RWPE2 (cell line): ENCODE measurements at regions not wholly inside any gene's neighbourhood (a gene's known extent, or its start where the extent isn't known, plus 50 kb on each side); places are given as distances from the start of the nearest gene placed in this dataset.
"Not testable (repeated sequence)": the region's sequence is repeated elsewhere in the genome, so short reads cannot be mapped to it uniquely, and the experiment has no call there.

Source experiments
- ATAC-seq: fragments of 200-7000 bp; cut with Tn5 transposase; 3 replicates; pipeline ENCODE4 v1.9.1; 2021; ENCODE audit warnings: low read depth
- DNase-seq: peaks from one replicate; pipeline ENCODE4 v3.0.0-alpha.2; 2020; ENCODE audit warnings: low spot score
- H3K27ac ChIP-seq: fragments of 450-650 bp; 2 replicates; pipeline ENCODE4 v1.5.1; 2017; ENCODE audit warnings: mild to moderate bottlenecking; ENCODE audit not compliant: poor library complexity, severe bottlenecking
- H3K27me3 ChIP-seq: fragments of 250-450 bp; sonication (Bioruptor Pico); 2 replicates; pipeline ENCODE4 v1.5.1; 2021; ENCODE audit warnings: mild to moderate bottlenecking, moderate library complexity; ENCODE audit not compliant: insufficient read depth, poor library complexity, severe bottlenecking
- H3K36me3 ChIP-seq: fragments of 250-450 bp; sonication (Bioruptor Pico); 2 replicates; pipeline ENCODE4 v1.5.1; 2020; ENCODE audit warnings: low read depth, mild to moderate bottlenecking, moderate library complexity
- H3K4me1 ChIP-seq: fragments of 250-450 bp; sonication (Bioruptor Pico); 2 replicates; pipeline ENCODE4 v1.5.1; 2021; ENCODE audit warnings: mild to moderate bottlenecking, moderate library complexity; ENCODE audit not compliant: insufficient read depth, poor library complexity, severe bottlenecking
- H3K4me3 ChIP-seq: fragments of 250-450 bp; sonication (Bioruptor Pico); 2 replicates; pipeline ENCODE4 v1.5.1; 2021; ENCODE audit warnings: mild to moderate bottlenecking, moderate library complexity; ENCODE audit not compliant: severe bottlenecking
- H3K9me3 ChIP-seq: fragments of 250-450 bp; sonication (Bioruptor Pico); 2 replicates; pipeline ENCODE4 v1.5.1; 2021; ENCODE audit warnings: mild to moderate bottlenecking, moderate library complexity; ENCODE audit not compliant: severe bottlenecking
- TF ChIP-seq, protein P1 (sequence below): fragments of 450-650 bp; IDR thresholded peaks from one replicate; pipeline ENCODE4 v1.5.1; 2017; ENCODE audit warnings: mild to moderate bottlenecking, moderate library complexity; ENCODE audit not compliant: poor library complexity, severe bottlenecking

DNA sequence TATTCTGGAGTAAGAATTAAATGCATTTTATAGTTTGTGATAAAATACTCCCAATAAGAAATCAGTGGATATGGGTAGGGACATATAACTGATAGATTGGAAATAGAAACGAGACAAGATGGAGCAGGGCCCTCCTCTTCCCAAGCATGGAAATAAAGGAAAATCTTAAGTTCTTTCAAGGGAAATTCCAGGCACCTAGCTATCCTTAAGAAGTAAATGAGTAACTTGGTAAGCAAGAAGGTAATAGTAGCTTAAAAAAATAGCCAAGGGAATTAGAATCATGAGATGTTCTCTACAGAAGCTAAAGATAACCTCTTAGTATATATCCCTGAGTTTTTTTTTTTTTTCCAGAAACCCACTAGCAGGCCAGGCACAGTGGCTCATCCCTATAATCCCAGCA is 105.5 kb upstream of the FAM3C start:
- TF ChIP-seq, protein P1, sequence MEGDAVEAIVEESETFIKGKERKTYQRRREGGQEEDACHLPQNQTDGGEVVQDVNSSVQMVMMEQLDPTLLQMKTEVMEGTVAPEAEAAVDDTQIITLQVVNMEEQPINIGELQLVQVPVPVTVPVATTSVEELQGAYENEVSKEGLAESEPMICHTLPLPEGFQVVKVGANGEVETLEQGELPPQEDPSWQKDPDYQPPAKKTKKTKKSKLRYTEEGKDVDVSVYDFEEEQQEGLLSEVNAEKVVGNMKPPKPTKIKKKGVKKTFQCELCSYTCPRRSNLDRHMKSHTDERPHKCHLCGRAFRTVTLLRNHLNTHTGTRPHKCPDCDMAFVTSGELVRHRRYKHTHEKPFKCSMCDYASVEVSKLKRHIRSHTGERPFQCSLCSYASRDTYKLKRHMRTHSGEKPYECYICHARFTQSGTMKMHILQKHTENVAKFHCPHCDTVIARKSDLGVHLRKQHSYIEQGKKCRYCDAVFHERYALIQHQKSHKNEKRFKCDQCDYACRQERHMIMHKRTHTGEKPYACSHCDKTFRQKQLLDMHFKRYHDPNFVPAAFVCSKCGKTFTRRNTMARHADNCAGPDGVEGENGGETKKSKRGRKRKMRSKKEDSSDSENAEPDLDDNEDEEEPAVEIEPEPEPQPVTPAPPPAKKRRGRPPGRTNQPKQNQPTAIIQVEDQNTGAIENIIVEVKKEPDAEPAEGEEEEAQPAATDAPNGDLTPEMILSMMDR, result no peak
- Histone ChIP-seq H3K4me1 (peaks cover 9% of the 10 kb centered on the region), H3K9me3 (peaks cover 15% of the 10 kb centered on the region), H3K27ac (no peak overlapping the region), H3K36me3 (no peaks in the 10 kb centered on the region), H3K4me3 (no peak overlapping the region), H3K27me3 (no peaks in the 10 kb centered on the region)
- no peak for ATAC-seq
- no peak for DNase-seq

DNA sequence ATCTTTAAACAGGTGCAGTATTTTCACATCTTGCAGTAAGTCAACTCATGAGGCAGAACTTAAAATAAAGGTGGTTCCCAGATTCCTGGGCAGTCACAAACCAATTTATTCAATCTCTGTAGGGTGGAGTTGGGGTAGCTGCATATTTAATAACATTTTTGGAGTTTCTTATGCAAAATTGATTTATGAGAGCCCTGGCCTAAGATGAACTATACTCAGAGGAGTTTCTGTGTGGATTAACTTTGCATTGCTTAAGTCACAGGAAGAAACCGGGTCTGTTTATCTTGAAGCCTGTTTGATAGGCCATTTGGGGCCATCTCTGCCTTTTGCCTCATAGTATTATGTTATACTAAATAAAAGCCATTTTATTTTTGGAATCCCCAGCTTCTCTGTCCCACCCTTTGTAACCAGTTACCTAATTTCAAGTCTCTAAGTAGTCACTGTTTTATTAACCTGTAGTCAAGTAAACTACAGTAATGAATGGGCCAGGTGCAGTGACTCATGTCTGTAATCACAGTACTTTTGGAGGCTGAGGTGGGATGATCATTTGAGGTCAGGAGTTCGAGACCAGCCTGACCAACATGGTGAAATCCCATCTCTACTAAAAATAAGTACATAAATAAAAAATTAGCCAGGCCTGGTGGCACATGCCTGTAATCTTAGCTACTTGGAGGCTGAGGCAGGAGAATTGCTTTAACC is 104.4 kb upstream of the FAM3C start:
- Histone ChIP-seq H3K27me3 (no peaks in the 10 kb centered on the region), H3K4me1 (peaks cover 9% of the 10 kb centered on the region), H3K36me3 (no peaks in the 10 kb centered on the region), H3K27ac (no peak overlapping the region), H3K4me3 (no peak overlapping the region), H3K9me3 (peaks cover 8% of the 10 kb centered on the region)
- ATAC-seq (peak; percentile 38; the same call in 1 of the 3 replicates), DNase-seq (no peak)
- TF ChIP-seq, protein P1, result no peak

DNA sequence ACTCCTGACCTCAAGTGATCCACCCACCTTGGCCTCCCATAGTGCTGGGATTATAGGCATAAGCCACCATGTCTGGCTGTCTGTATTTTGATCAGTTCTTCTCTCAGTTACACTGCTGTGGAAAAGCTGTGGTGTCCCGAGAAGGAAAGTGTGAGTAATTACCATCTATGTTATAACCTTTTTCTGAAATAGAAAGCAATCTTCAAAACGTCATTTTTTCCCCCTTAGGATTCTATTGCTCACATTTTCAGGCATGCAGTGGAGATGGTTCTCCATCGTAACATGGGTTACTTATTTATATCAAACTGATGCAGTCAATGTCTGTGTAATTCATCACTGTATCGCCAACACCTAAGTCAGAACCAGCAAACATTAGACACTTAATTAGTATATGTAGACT is 103.5 kb upstream of the FAM3C start:
- peaks cover 5% of the 10 kb centered on the region for H3K4me1 ChIP-seq
- ATAC-seq, result no peak

DNA sequence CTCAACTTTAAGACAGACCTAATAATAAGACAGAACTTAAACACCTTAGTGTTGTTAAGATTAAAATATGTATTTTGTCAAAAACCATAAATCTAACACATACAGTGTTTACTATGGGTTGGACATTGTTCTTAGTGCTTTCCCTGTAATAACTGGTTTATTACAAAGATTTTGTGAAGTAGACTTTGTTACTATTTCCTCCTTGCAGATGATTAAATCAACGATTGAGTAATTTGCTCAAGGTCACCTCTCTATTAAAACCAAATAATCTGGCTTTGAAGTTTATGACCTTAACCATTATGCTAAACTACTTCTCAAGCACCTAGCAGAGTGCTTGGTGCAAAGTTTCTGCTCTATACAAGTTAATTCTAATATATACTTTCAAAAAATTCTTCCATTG is 102.7 kb upstream of the FAM3C start:
- TF ChIP-seq, protein P1, result no peak
- ATAC-seq, result no peak

More for the DNA sequence above, 103.5 kb upstream of the FAM3C start:
- TF ChIP-seq, protein P1, result no peak
- Histone ChIP-seq H3K9me3 (no peaks in the 10 kb centered on the region), H3K4me3 (no peak overlapping the region), H3K36me3 (no peaks in the 10 kb centered on the region), H3K27ac (no peak overlapping the region), H3K27me3 (no peaks in the 10 kb centered on the region)
- no peak for DNase-seq

DNA sequence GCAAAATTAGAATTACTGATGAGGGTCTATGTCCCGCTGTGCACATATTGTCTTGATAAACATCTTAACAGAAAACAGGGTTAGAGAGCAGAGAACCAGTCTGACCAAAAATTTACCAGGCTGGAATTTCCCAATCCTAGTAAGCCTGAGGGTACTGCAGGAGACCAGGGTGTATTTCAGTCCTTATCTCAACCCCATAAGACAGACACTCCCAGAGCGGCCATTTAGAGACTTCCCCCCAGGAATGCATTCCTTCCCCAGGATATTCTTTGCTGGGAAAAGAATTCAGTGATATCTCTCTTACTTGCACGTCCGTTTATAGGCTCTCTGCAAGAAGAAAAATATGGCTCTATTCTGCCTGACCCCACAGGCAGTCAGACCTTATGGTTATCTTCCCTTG is 101.4 kb upstream of the FAM3C start:
- not testable (repeated sequence) for H3K27ac ChIP-seq, H3K36me3 ChIP-seq, H3K9me3 ChIP-seq, DNase-seq, ATAC-seq, H3K4me1 ChIP-seq, H3K4me3 ChIP-seq, H3K27me3 ChIP-seq

More for the DNA sequence above, 102.7 kb upstream of the FAM3C start:
- Histone ChIP-seq H3K4me1 (no peaks in the 10 kb centered on the region), H3K27me3 (no peaks in the 10 kb centered on the region), H3K27ac (no peak overlapping the region), H3K9me3 (no peaks in the 10 kb centered on the region), H3K36me3 (no peaks in the 10 kb centered on the region), H3K4me3 (no peak overlapping the region)
- no peak for DNase-seq
